Suprapubic skin (tissue), 4 donors: ENCODE measurements at regions not wholly inside any gene's neighbourhood (a gene's known extent, or its start where the extent isn't known, plus 50 kb on each side); places are given as distances from the start of the nearest gene placed in this dataset.

Experiments
- DNase-seq, 2 donors: peaks; one replicate each; pipeline ENCODE4 v3.0.0-alpha.2; 2019; ENCODE audit warnings: low spot score in 2 of 2
- H3K27ac ChIP-seq: fragments of 200-600 bp; sonication (generic); one replicate; pipeline ENCODE4 v1.5.1; 2019
- H3K27me3 ChIP-seq: fragments of 200-600 bp; sonication (generic); one replicate; pipeline ENCODE4 v1.5.1; 2019
- H3K36me3 ChIP-seq: fragments of 200-600 bp; sonication (generic); one replicate; pipeline ENCODE4 v1.5.1; 2019
- H3K4me1 ChIP-seq: fragments of 200-600 bp; sonication (generic); one replicate; pipeline ENCODE4 v1.5.1; 2019
- H3K4me3 ChIP-seq: fragments of 200-600 bp; sonication (generic); one replicate; pipeline ENCODE4 v1.5.1; 2019; ENCODE audit warnings: mild to moderate bottlenecking
- H3K9me3 ChIP-seq: fragments of 200-600 bp; sonication (generic); one replicate; pipeline ENCODE4 v1.5.1; 2019
- EP300 ChIP-seq: sonication (generic); formaldehyde crosslinking; IDR thresholded peaks from one replicate; pipeline ENCODE4 v1.6.1; 2017; ENCODE audit warnings: antibody characterized with exemption
- POLR2A ChIP-seq, 2 donors: fragments of 450-650 bp; IDR thresholded peaks; one replicate each; pipeline ENCODE4 v1.6.1; 2017; ENCODE audit warnings: antibody characterized with exemption in 2 of 2, mild to moderate bottlenecking in 2 of 2, moderate library complexity in 2 of 2
- POLR2AphosphoS5 ChIP-seq, 3 donors: sonication (generic); formaldehyde crosslinking; IDR thresholded peaks; one replicate each; pipeline ENCODE4 v1.6.1; 2017; ENCODE audit warnings: antibody characterized with exemption in 3 of 3
- WGBS: methylation state at CpG from one replicate; pipeline ENCODE4 v1.1.5; 2018; 5-methylcytosine and 5-hydroxymethylcytosine counted together
- TF ChIP-seq, protein P1 (sequence below), 2 donors: fragments of 200-600 bp in 1 of 2; fragments of 450-650 bp in 1 of 2; sonication (generic) in 1 of 2; IDR thresholded peaks; one replicate each; pipeline ENCODE4 v1.5.1; 2016 to 2019; ENCODE audit warnings: antibody characterized with exemption in 2 of 2, mild to moderate bottlenecking in 1 of 2, moderate library complexity in 1 of 2

DNA sequence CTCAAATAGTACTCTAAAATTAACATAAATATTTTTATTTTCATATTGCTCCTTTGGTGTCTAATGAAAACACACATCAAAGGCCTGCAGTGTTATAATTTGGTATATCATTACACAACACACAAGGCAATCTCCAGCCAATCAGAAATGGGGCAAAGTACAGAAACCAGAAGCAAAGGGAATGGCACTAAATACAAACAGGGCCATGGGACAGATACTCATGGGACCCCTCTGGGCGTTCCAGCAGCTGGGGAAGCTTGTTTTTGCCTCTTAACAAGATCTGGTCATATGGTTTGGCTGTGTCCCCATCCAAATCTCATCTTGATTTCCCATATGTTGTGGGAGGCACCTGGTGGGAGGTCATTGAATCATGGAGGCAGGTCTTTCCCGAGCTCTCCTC, 551.8 kb upstream of the NRP1 start:
- no peaks in the 10 kb centered on the region for H3K27me3 ChIP-seq

DNA sequence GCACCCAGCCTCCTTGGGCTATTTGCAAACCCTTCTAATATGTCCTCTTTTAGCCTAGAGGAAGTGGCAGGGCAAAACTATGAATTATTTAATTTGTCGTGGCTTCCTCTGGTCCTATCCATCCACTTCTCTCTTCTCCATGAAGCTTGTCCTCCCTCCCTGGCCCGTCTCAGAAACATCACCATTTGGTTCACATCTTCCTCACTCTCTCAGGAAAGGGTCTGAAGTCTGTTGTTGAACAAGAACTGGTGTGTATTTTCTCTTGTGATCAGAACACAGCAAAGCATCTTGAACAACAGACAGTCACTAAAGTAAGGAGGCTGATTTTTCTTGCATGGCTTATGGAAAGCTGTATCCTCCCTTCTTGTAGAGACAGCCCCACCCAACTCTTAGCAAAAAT, 550.1 kb upstream of the NRP1 start:
- TF ChIP-seq EP300 (no peak), POLR2AphosphoS5 (IDR thresholded peaks at IDR 0.05) (no peak), POLR2A (IDR thresholded peaks at IDR 0.05) (no peak)
- TF ChIP-seq, protein P1, sequence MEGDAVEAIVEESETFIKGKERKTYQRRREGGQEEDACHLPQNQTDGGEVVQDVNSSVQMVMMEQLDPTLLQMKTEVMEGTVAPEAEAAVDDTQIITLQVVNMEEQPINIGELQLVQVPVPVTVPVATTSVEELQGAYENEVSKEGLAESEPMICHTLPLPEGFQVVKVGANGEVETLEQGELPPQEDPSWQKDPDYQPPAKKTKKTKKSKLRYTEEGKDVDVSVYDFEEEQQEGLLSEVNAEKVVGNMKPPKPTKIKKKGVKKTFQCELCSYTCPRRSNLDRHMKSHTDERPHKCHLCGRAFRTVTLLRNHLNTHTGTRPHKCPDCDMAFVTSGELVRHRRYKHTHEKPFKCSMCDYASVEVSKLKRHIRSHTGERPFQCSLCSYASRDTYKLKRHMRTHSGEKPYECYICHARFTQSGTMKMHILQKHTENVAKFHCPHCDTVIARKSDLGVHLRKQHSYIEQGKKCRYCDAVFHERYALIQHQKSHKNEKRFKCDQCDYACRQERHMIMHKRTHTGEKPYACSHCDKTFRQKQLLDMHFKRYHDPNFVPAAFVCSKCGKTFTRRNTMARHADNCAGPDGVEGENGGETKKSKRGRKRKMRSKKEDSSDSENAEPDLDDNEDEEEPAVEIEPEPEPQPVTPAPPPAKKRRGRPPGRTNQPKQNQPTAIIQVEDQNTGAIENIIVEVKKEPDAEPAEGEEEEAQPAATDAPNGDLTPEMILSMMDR (IDR thresholded peaks at IDR 0.05) = no peak
- Histone ChIP-seq H3K4me3 (no peak overlapping the region), H3K27me3 (no peaks in the 10 kb centered on the region), H3K9me3 (no peaks in the 10 kb centered on the region), H3K36me3 (no peaks in the 10 kb centered on the region), H3K27ac (no peak overlapping the region), H3K4me1 (no peaks in the 10 kb centered on the region)
- 74% methylated on average over 2 of the region's 2 CpGs for WGBS
- no peak for DNase-seq

More for the DNA sequence above, 551.8 kb upstream of the NRP1 start:
- Histone ChIP-seq H3K4me3 (no peak overlapping the region), H3K4me1 (no peaks in the 10 kb centered on the region), H3K27ac (no peak overlapping the region), H3K36me3 (no peaks in the 10 kb centered on the region), H3K9me3 (no peaks in the 10 kb centered on the region)
- no peak for DNase-seq
- TF ChIP-seq EP300 (no peak), POLR2AphosphoS5 (IDR thresholded peaks at IDR 0.05) (no peak), POLR2A (IDR thresholded peaks at IDR 0.05) (no peak)
- TF ChIP-seq, protein P1 (IDR thresholded peaks at IDR 0.05) = no peak
- 86% methylated on average over 2 of the region's 2 CpGs for WGBS

DNA sequence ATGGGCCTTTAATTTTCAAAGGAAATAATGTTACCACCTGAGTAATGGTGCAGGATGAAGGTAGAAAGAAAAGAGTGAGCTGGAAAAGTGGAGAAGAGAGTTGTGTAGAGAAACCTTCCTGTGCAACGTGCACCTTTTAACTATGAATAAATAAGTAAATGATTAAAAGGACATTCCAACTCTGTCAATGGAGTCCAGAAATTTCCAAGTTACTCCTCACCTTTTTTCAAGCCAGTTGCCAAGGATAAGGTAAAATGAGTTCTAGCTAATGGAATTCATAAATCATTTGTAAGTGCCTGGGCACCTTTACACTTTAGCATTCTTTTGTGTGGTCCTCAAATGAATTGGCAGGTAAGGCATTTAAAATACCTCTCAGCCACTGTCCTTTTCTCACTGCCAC, 549.4 kb upstream of the NRP1 start:
- H3K4me1 ChIP-seq = no peaks in the 10 kb centered on the region
- no peaks in the 10 kb centered on the region for H3K27me3 ChIP-seq
- WGBS = 88% methylated on average over 1 of the region's 1 CpG
- no peak overlapping the region for H3K27ac ChIP-seq
- H3K9me3 ChIP-seq = no peaks in the 10 kb centered on the region
- H3K36me3 ChIP-seq = no peaks in the 10 kb centered on the region
- DNase-seq = no peak
- no peak overlapping the region for H3K4me3 ChIP-seq
- TF ChIP-seq, protein P1 (IDR thresholded peaks at IDR 0.05) = no peak
- TF ChIP-seq POLR2AphosphoS5 (IDR thresholded peaks at IDR 0.05) = no peak
- TF ChIP-seq EP300 = no peak
- TF ChIP-seq POLR2A (IDR thresholded peaks at IDR 0.05) = no peak

DNA sequence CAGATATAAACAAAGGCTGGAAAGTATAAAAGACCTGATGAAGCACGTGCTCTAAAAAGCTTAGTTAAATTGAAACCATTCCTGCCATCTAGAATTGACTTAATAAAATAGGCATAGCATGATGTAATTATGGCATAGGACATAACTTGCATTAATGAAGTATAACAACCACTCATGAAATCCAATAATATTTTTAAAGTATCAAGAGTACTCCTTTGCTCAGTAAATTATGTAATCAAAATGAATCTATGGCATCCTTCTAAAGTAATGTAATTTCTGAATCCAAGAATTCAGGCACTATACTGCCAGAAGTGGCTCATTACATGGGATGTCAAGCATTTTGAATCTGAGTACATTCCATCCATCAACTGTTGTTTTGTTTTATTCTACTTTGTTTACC, 548.5 kb upstream of the NRP1 start:
- WGBS = 73% methylated on average over 1 of the region's 1 CpG

DNA sequence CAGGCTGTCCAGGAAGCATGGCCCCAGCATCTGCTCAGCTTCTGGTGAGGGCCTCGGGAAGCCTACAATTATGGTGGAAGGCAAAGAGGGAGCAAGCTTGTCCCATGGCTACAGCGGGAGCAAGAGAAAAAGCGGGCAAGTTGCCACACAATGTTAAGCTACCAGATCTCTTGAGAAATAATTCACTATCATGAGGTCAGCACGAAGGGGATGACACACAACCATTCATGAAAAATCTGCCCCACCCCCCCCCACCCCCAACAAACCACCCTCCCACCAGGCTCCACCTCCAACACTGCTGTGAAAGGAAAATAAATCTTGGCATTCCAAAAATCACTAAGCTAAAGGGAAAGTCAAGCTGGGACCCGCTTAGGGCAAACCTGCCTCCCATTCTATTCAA, 545.8 kb upstream of the NRP1 start:
- 86% methylated on average over 5 of the region's 5 CpGs for WGBS

More for the DNA sequence above, 548.5 kb upstream of the NRP1 start:
- Histone ChIP-seq H3K4me1 (no peaks in the 10 kb centered on the region), H3K27ac (no peak overlapping the region), H3K27me3 (no peaks in the 10 kb centered on the region), H3K9me3 (no peaks in the 10 kb centered on the region), H3K4me3 (no peak overlapping the region), H3K36me3 (no peaks in the 10 kb centered on the region)
- DNase-seq = no peak
- TF ChIP-seq POLR2AphosphoS5 (IDR thresholded peaks at IDR 0.05) (no peak), POLR2A (IDR thresholded peaks at IDR 0.05) (no peak), EP300 (no peak)
- TF ChIP-seq, protein P1 (IDR thresholded peaks at IDR 0.05) = no peak

More for the DNA sequence above, 545.8 kb upstream of the NRP1 start:
- Histone ChIP-seq H3K4me3 (no peak overlapping the region), H3K27me3 (no peaks in the 10 kb centered on the region), H3K9me3 (no peaks in the 10 kb centered on the region), H3K36me3 (no peaks in the 10 kb centered on the region), H3K27ac (no peak overlapping the region), H3K4me1 (no peaks in the 10 kb centered on the region)
- no peak for TF ChIP-seq EP300
- TF ChIP-seq, protein P1 (IDR thresholded peaks at IDR 0.05) = no peak
- TF ChIP-seq POLR2A (IDR thresholded peaks at IDR 0.05) = no peak
- TF ChIP-seq POLR2AphosphoS5 (IDR thresholded peaks at IDR 0.05) = no peak
- DNase-seq = no peak
